ENCODE measurements at regions not wholly inside any gene's neighbourhood (a gene's known extent, or its start where the extent isn't known, plus 50 kb on each side); places are given as distances from the start of the nearest gene placed in this dataset.
A peak's percentile ranks its signal among the peaks of the same experiment; 100 is the strongest.
"Not testable (repeated sequence)": the region's sequence is repeated elsewhere in the genome, so short reads cannot be mapped to it uniquely, and the experiment has no call there.

GRCh38 chrX:7993873-7994272, 66.7 kb upstream of the PNPLA4 start:
- 78% methylated on average over 4 of the region's 4 CpGs for WGBS
- DNase-seq (ENCODE audit: low spot score) = no peak
- Histone ChIP-seq H3K9ac (ENCODE audit: low read depth in 1 of 2, low read length in 2 of 2) (no peak overlapping the region), H3K27ac (ENCODE audit: low read depth in 1 of 2, low read length in 2 of 2) (no peak overlapping the region), H3K4me1 (ENCODE audit: control insufficient read depth in 4 of 4, insufficient read depth in 4 of 4, low read length in 3 of 4) (no peaks in the 10 kb centered on the region), H3K27me3 (ENCODE audit: control insufficient read depth in 4 of 4, insufficient read depth in 4 of 4, low read length in 3 of 4) (no peaks in the 10 kb centered on the region), H3K9me3 (ENCODE audit: control insufficient read depth in 4 of 4, low read length in 3 of 4) (peaks cover 0 to 2% (median 0%) of the 10 kb centered on the region in 4 donors), H3K36me3 (ENCODE audit: control insufficient read depth in 4 of 4, insufficient read depth in 3 of 4, low read depth in 1 of 4, low read length in 3 of 4) (no peaks in the 10 kb centered on the region), H3K4me3 (ENCODE audit: low read depth in 1 of 3, low read length in 3 of 3) (no peak overlapping the region)
- TF ChIP-seq CTCF (IDR thresholded peaks at IDR 0.05; ENCODE audit: low read depth, low read length, missing input control) (no peak), HNF4G (IDR thresholded peaks at IDR 0.05) (no peak)

GRCh38 chrX:7988013-7988759, 61.0 kb upstream of the PNPLA4 start:
- not testable (repeated sequence) for H3K9me3 ChIP-seq (ENCODE audit: control insufficient read depth in 4 of 4, low read length in 3 of 4); H3K27ac ChIP-seq (ENCODE audit: low read depth in 1 of 2, low read length in 2 of 2); H3K36me3 ChIP-seq (ENCODE audit: control insufficient read depth in 4 of 4, insufficient read depth in 3 of 4, low read depth in 1 of 4, low read length in 3 of 4); H3K4me3 ChIP-seq (ENCODE audit: low read depth in 1 of 3, low read length in 3 of 3); H3K27me3 ChIP-seq (ENCODE audit: control insufficient read depth in 4 of 4, insufficient read depth in 4 of 4, low read length in 3 of 4); H3K4me1 ChIP-seq (ENCODE audit: control insufficient read depth in 4 of 4, insufficient read depth in 4 of 4, low read length in 3 of 4); H3K9ac ChIP-seq (ENCODE audit: low read depth in 1 of 2, low read length in 2 of 2); DNase-seq (ENCODE audit: low spot score)
- WGBS = 92% methylated on average over 6 of the region's 6 CpGs

- Histone ChIP-seq H3K9ac (ENCODE audit: low read depth in 1 of 2, low read length in 2 of 2) (no peak overlapping the region), H3K36me3 (ENCODE audit: control insufficient read depth in 4 of 4, insufficient read depth in 3 of 4, low read depth in 1 of 4, low read length in 3 of 4) (no peaks in the 10 kb centered on the region), H3K9me3 (ENCODE audit: control insufficient read depth in 4 of 4, low read length in 3 of 4) (no peaks in the 10 kb centered on the region), H3K4me1 (ENCODE audit: control insufficient read depth in 4 of 4, insufficient read depth in 4 of 4, low read length in 3 of 4) (peaks cover 2 to 6% (median 4%) of the 10 kb centered on the region in 4 donors), H3K4me3 (ENCODE audit: low read depth in 1 of 3, low read length in 3 of 3) (no peak overlapping the region), H3K27me3 (ENCODE audit: control insufficient read depth in 4 of 4, insufficient read depth in 4 of 4, low read length in 3 of 4) (no peaks in the 10 kb centered on the region), H3K27ac (ENCODE audit: low read depth in 1 of 2, low read length in 2 of 2) (no peak overlapping the region)
- no peak for DNase-seq (ENCODE audit: low spot score)
- 42% methylated on average over 6 of the region's 6 CpGs for WGBS
- TF ChIP-seq ATF3 (IDR thresholded peaks at IDR 0.05) (peak; percentile 35), SP1 (IDR thresholded peaks at IDR 0.05) (no peak), HNF4G (IDR thresholded peaks at IDR 0.05) (no peak), RXRA (IDR thresholded peaks at IDR 0.05) (peak in 1 of 2 donors; percentile 29), HNF4A (conservative IDR thresholded peaks at IDR 0.05) (peak; percentile 29 to 52), JUND (IDR thresholded peaks at IDR 0.05) (no peak), CTCF (IDR thresholded peaks at IDR 0.05; ENCODE audit: low read depth, low read length, missing input control) (no peak), FOXA1 (IDR thresholded peaks at IDR 0.05) (no peak), YY1 (IDR thresholded peaks at IDR 0.05) (no peak), FOXA2 (IDR thresholded peaks at IDR 0.05) (no peak), GABPA (IDR thresholded peaks at IDR 0.05 in 1 of 2, conservative IDR thresholded peaks at IDR 0.05 in 1 of 2) (no peak), NR2F2 (IDR thresholded peaks at IDR 0.05) (no peak), EGR1 (IDR thresholded peaks at IDR 0.05; ENCODE audit: low read depth in 2 of 2) (no peak), RAD21 (IDR thresholded peaks at IDR 0.05) (no peak), MAX (IDR thresholded peaks at IDR 0.05) (no peak), ZBTB33 (IDR thresholded peaks at IDR 0.05) (no peak), TAF1 (conservative IDR thresholded peaks at IDR 0.05) (no peak)
Measured at GRCh38 chrX:7987160-7988012, 60.2 kb upstream of the PNPLA4 start.

All from liver (tissue), 8 donors.